HepG2 (cell line): ENCODE measurements at regions not wholly inside any gene's neighbourhood (a gene's known extent, or its start where the extent isn't known, plus 50 kb on each side); places are given as distances from the start of the nearest gene placed in this dataset.

Experiments
- ADNP ChIP-seq: sonication (generic); formaldehyde crosslinking; IDR thresholded peaks from 2 replicates; pipeline ENCODE4 v1.4.0; 2020; ENCODE audit warnings: missing genetic modification reagents
- ELF4 ChIP-seq: sonication (generic); formaldehyde crosslinking; IDR thresholded peaks from 2 replicates; pipeline ENCODE4 v1.5.0; 2020; ENCODE audit warnings: missing genetic modification reagents, mild to moderate bottlenecking, moderate library complexity, borderline replicate concordance
- IRX3 ChIP-seq: sonication (generic); formaldehyde crosslinking; IDR thresholded peaks from 2 replicates; pipeline ENCODE4 v1.8.1; 2023; ENCODE audit warnings: mild to moderate bottlenecking, low read depth, missing genetic modification reagents, borderline replicate concordance
- POLR2AphosphoS5 ChIP-seq: IDR thresholded peaks from 2 replicates; pipeline ENCODE4 v1.6.1; 2012; ENCODE audit warnings: low read depth, low read length
- SAFB2 ChIP-seq: sonication (generic); formaldehyde crosslinking; IDR thresholded peaks from 2 replicates; pipeline ENCODE4 v1.5.1; 2020; ENCODE audit warnings: missing genetic modification reagents, low read depth, mild to moderate bottlenecking, borderline replicate concordance
- TCF7 ChIP-seq: sonication (generic); IDR thresholded peaks from 2 replicates; pipeline ENCODE4 v1.6.1; 2016; ENCODE audit warnings: antibody characterized with exemption, low read depth
- U2AF2 ChIP-seq: fragments of 200-400 bp; formaldehyde crosslinking; IDR thresholded peaks from 2 replicates; pipeline ENCODE4 v1.6.1; 2017; ENCODE audit warnings: low read depth, mild to moderate bottlenecking, low read length
- ZKSCAN1 ChIP-seq: fragments of 150-350 bp; IDR thresholded peaks from 2 replicates; pipeline ENCODE4 v1.6.1; 2014; ENCODE audit warnings: low read length

GRCh38 chr15:93245661-93246042 lies 156.6 kb upstream of the RGMA start:
- no peak for TF ChIP-seq ZKSCAN1
- TF ChIP-seq TCF7: no peak
- TF ChIP-seq POLR2AphosphoS5: no peak
- TF ChIP-seq SAFB2: no peak
- TF ChIP-seq ELF4 (CRISPR knock-in tag): no peak
- TF ChIP-seq U2AF2: no peak
- no peak for TF ChIP-seq IRX3 (CRISPR knock-in tag)
- TF ChIP-seq ADNP (CRISPR knock-in tag): no peak
